ENCODE measurements at regions not wholly inside any gene's neighbourhood (a gene's known extent, or its start where the extent isn't known, plus 50 kb on each side); places are given as distances from the start of the nearest gene placed in this dataset.

- TF ChIP-seq, protein P1, sequence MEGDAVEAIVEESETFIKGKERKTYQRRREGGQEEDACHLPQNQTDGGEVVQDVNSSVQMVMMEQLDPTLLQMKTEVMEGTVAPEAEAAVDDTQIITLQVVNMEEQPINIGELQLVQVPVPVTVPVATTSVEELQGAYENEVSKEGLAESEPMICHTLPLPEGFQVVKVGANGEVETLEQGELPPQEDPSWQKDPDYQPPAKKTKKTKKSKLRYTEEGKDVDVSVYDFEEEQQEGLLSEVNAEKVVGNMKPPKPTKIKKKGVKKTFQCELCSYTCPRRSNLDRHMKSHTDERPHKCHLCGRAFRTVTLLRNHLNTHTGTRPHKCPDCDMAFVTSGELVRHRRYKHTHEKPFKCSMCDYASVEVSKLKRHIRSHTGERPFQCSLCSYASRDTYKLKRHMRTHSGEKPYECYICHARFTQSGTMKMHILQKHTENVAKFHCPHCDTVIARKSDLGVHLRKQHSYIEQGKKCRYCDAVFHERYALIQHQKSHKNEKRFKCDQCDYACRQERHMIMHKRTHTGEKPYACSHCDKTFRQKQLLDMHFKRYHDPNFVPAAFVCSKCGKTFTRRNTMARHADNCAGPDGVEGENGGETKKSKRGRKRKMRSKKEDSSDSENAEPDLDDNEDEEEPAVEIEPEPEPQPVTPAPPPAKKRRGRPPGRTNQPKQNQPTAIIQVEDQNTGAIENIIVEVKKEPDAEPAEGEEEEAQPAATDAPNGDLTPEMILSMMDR (IDR thresholded peaks at IDR 0.05; ENCODE audit: poor library complexity, severe bottlenecking), result no peak
- TF ChIP-seq EZH2 (IDR thresholded peaks at IDR 0.05; ENCODE audit: borderline replicate concordance, insufficient read depth, low read length, poor library complexity, severe bottlenecking), result no peak
- TF ChIP-seq POLR2AphosphoS5 (IDR thresholded peaks at IDR 0.05), result no peak
- no peak for TF ChIP-seq RAD21 (conservative IDR thresholded peaks at IDR 0.05)
- no peak for TF ChIP-seq MXI1 (conservative IDR thresholded peaks at IDR 0.05; ENCODE audit: poor library complexity, severe bottlenecking)
- TF ChIP-seq EP300 (conservative IDR thresholded peaks at IDR 0.05; ENCODE audit: poor library complexity, severe bottlenecking), result no peak
- no peak for TF ChIP-seq TAF1 (IDR thresholded peaks at IDR 0.05; ENCODE audit: low read depth)
These were observed 86.4 kb upstream of the ID2 start for GRCh38 chr2:8595428-8595805.

Data from neural cell (in vitro differentiated cells).